HG03469 (cell line): ENCODE measurements at regions not wholly inside any gene's neighbourhood (a gene's known extent, or its start where the extent isn't known, plus 50 kb on each side); places are given as distances from the start of the nearest gene placed in this dataset.
"Not testable (repeated sequence)": the region's sequence is repeated elsewhere in the genome, so short reads cannot be mapped to it uniquely, and the experiment has no call there.

Source experiments
- ATAC-seq: cut with Tn5 transposase; IDR thresholded peaks from one replicate; pipeline ENCODE4 v1.9.1; 2021; ENCODE audit warnings: mild to moderate bottlenecking, moderate library complexity, moderate number of reproducible peaks; ENCODE audit not compliant: unreplicated experiment

- no peak for ATAC-seq
Observed at GRCh38 chr4:116342143-116342542, 743.2 kb downstream of the TRAM1L1 start.

GRCh38 chr4:116332508-116332907 is 752.9 kb downstream of the TRAM1L1 start:
- ATAC-seq = no peak

- no peak for ATAC-seq
Observed at GRCh38 chr4:116328261-116328860, 757.0 kb downstream of the TRAM1L1 start.

- ATAC-seq = no peak
Observed at GRCh38 chr4:116323606-116324005, 761.8 kb downstream of the TRAM1L1 start.

- no peak for ATAC-seq
Observed at GRCh38 chr4:116321471-116321870, 763.9 kb downstream of the TRAM1L1 start.

GRCh38 chr4:116320859-116321258 is 764.5 kb downstream of the TRAM1L1 start:
- no peak for ATAC-seq

GRCh38 chr4:116303736-116304188 is 781.6 kb downstream of the TRAM1L1 start:
- ATAC-seq = no peak

GRCh38 chr4:116302990-116303735 is 782.2 kb downstream of the TRAM1L1 start:
- no peak for ATAC-seq

- no peak for ATAC-seq
Observed at GRCh38 chr4:116275006-116275405, 810.4 kb downstream of the TRAM1L1 start.

GRCh38 chr4:116272336-116272735 is 813.0 kb downstream of the TRAM1L1 start:
- no peak for ATAC-seq

- ATAC-seq = not testable (repeated sequence)
Observed at GRCh38 chr4:116260931-116261330, 824.4 kb downstream of the TRAM1L1 start.

GRCh38 chr4:116244771-116245170 is 840.6 kb downstream of the TRAM1L1 start:
- no peak for ATAC-seq

GRCh38 chr4:116243431-116243830 is 841.9 kb downstream of the TRAM1L1 start:
- no peak for ATAC-seq

- no peak for ATAC-seq
Observed at GRCh38 chr4:116233971-116234370, 851.4 kb downstream of the TRAM1L1 start.

GRCh38 chr4:116231999-116232398 is 853.4 kb downstream of the TRAM1L1 start:
- ATAC-seq = not testable (repeated sequence)

- no peak for ATAC-seq
Observed at GRCh38 chr4:116229420-116229819, 856.0 kb downstream of the TRAM1L1 start.

- ATAC-seq = no peak
Observed at GRCh38 chr4:116223040-116223732, 862.2 kb downstream of the TRAM1L1 start.

- no peak for ATAC-seq
Observed at GRCh38 chr4:116217781-116218180, 867.6 kb downstream of the TRAM1L1 start.

GRCh38 chr4:116215622-116216021 is 869.8 kb downstream of the TRAM1L1 start:
- no peak for ATAC-seq

GRCh38 chr4:116202524-116202923 is 882.9 kb downstream of the TRAM1L1 start:
- ATAC-seq = no peak

GRCh38 chr4:116197317-116197809 is 888.0 kb downstream of the TRAM1L1 start:
- no peak for ATAC-seq

- ATAC-seq = no peak
Observed at GRCh38 chr4:116183241-116183640, 902.1 kb downstream of the TRAM1L1 start.
